ENCODE measurements at regions not wholly inside any gene's neighbourhood (a gene's known extent, or its start where the extent isn't known, plus 50 kb on each side); places are given as distances from the start of the nearest gene placed in this dataset.
A peak's percentile ranks its signal among the peaks of the same experiment; 100 is the strongest.

DNA sequence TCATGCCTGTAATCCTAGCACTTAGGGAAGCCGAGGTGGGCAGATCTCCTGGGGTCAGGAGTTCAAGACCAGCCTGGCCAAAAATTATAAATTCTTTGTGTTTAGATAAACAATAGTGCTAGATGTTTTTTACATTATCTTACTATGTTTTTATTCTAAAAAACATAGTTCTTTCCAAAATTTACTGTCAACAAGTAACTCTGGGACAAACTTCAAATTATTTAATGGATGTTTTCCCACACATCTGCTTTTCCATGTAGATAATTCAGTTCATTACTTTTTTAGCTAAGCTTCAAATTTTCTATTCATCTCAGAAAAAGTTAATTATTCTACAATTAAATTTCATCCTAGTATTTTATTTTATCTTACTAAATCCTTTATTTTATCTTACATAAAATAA lies 596.2 kb upstream of the LRRC4C start (continued):
- no peak for TF ChIP-seq FIP1L1 (IDR thresholded peaks at IDR 0.05; ENCODE audit: borderline replicate concordance, insufficient read depth, low read depth, low read length)
- no peak for TF ChIP-seq CREB1 (IDR thresholded peaks at IDR 0.05)
- no peak for TF ChIP-seq CREB1 (CRISPR knock-in tag; IDR thresholded peaks at IDR 0.05)
- TF ChIP-seq PHF5A (CRISPR knock-in tag; IDR thresholded peaks at IDR 0.05; ENCODE audit: low read depth, unreplicated experiment) = no peak
- TF ChIP-seq ELF1 (CRISPR knock-in tag; IDR thresholded peaks at IDR 0.05) = no peak

DNA sequence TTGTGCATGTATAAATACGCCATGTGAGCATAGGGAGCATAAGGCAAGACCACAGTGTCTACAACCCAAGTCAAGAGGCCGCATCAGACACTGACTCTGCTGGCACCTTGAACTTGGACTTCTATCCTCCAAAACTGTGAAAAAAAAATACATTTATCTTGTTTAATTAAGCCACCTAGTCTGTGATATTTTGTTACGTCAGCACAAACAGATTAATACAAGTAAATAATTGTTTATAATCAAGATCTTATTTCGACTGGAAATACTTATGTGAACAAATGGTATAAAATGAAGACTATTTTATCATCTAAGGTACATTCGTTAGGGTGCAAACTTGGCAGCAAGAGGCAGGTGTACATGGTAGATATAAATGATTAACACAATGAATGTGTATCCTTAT lies 599.3 kb upstream of the LRRC4C start:
- WGBS (ENCODE audit: low lambda C conversion rate) = 17% methylated on average over 5 of the region's 5 CpGs
- Histone ChIP-seq H3K4me3 (replicated peaks in 1 of 3; ENCODE audit: insufficient read depth in 1 of 3, low read depth in 2 of 3, low read length in 3 of 3) (no peak overlapping the region), H2AFZ (ENCODE audit: low read length) (no peak overlapping the region), H3K27me3 (ENCODE audit: control insufficient read depth in 1 of 2, insufficient read depth in 2 of 2, low read length in 2 of 2) (no peaks in the 10 kb centered on the region), H3K27ac (ENCODE audit: extremely low read length, insufficient read depth, low read length) (no peak overlapping the region), H3K9ac (ENCODE audit: insufficient read depth, low read depth, low read length) (no peak overlapping the region), H3K4me2 (ENCODE audit: low read depth, low read length) (no peak overlapping the region), H3K9me3 (ENCODE audit: low read length) (peaks cover 49% of the 10 kb centered on the region), H3K79me2 (ENCODE audit: insufficient read depth, low read length) (no peaks in the 10 kb centered on the region), H4K20me1 (ENCODE audit: insufficient read depth, low read length) (no peaks in the 10 kb centered on the region), H3K4me1 (ENCODE audit: insufficient read depth, low read length) (no peaks in the 10 kb centered on the region), H3K36me3 (replicated peaks in 1 of 2; ENCODE audit: control insufficient read depth in 1 of 2, insufficient read depth in 2 of 2, low read length in 2 of 2) (no peaks in the 10 kb centered on the region)
- TF ChIP-seq MAFF (IDR thresholded peaks at IDR 0.05; ENCODE audit: low read depth, low read length) (peak; percentile 73), MAFK (conservative IDR thresholded peaks at IDR 0.05 in 1 of 2, IDR thresholded peaks at IDR 0.05 in 1 of 2; ENCODE audit: low read length in 2 of 2) (peak; percentile 57 to 84; a peak in 3 of 4 replicates)
- TF ChIP-seq, protein P1, sequence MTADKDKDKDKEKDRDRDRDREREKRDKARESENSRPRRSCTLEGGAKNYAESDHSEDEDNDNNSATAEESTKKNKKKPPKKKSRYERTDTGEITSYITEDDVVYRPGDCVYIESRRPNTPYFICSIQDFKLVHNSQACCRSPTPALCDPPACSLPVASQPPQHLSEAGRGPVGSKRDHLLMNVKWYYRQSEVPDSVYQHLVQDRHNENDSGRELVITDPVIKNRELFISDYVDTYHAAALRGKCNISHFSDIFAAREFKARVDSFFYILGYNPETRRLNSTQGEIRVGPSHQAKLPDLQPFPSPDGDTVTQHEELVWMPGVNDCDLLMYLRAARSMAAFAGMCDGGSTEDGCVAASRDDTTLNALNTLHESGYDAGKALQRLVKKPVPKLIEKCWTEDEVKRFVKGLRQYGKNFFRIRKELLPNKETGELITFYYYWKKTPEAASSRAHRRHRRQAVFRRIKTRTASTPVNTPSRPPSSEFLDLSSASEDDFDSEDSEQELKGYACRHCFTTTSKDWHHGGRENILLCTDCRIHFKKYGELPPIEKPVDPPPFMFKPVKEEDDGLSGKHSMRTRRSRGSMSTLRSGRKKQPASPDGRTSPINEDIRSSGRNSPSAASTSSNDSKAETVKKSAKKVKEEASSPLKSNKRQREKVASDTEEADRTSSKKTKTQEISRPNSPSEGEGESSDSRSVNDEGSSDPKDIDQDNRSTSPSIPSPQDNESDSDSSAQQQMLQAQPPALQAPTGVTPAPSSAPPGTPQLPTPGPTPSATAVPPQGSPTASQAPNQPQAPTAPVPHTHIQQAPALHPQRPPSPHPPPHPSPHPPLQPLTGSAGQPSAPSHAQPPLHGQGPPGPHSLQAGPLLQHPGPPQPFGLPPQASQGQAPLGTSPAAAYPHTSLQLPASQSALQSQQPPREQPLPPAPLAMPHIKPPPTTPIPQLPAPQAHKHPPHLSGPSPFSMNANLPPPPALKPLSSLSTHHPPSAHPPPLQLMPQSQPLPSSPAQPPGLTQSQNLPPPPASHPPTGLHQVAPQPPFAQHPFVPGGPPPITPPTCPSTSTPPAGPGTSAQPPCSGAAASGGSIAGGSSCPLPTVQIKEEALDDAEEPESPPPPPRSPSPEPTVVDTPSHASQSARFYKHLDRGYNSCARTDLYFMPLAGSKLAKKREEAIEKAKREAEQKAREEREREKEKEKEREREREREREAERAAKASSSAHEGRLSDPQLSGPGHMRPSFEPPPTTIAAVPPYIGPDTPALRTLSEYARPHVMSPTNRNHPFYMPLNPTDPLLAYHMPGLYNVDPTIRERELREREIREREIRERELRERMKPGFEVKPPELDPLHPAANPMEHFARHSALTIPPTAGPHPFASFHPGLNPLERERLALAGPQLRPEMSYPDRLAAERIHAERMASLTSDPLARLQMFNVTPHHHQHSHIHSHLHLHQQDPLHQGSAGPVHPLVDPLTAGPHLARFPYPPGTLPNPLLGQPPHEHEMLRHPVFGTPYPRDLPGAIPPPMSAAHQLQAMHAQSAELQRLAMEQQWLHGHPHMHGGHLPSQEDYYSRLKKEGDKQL (CRISPR knock-in tag; IDR thresholded peaks at IDR 0.05; ENCODE audit: low read depth) = no peak
- FAIRE-seq = no peak
- POLR2A ChIA-PET = no interaction called here
- no peak for DNase-seq (ENCODE audit: low spot score)
- intact Hi-C loops (cut with micrococcal nuclease; ENCODE audit: unreplicated experiment) (no loop called here), in situ Hi-C loops (cut with HindIII; ENCODE audit: extremely low pct_ligation_motif_present, low pct_unique_long_range_greater_than_20kb) (no loop called here)
- CTCF ChIA-PET (ENCODE audit: low intra/inter-chr PET ratio, low total read pairs) = no interaction called here
- no TSS peak for BruUV-seq (replicated peaks)
- no peak for ATAC-seq
